ENCODE measurements at regions not wholly inside any gene's neighbourhood (a gene's known extent, or its start where the extent isn't known, plus 50 kb on each side); places are given as distances from the start of the nearest gene placed in this dataset.

DNA sequence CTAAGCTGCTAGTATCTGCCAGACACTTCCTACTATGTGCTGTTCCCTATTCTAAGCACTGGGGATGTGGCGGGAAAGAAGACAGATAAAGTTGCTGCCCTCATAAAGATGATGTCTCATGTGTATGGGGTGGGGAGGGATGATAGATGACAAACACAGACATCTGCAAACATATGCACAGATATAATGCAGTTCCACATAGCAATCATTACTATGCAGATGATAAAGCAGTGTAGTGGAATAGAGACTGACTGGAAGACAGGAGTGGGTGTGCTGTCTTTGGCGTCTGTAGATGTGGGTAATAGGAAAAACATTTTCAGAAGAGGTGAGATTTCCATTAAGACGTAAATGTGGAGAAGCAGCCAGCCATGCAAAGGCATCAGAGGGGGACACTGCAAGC, 243.6 kb downstream of the DPY19L2 start:
- WGBS = 78% methylated on average over 3 of the region's 3 CpGs
- Histone ChIP-seq H3K27me3 (replicated peaks; ENCODE audit: insufficient read depth) (no peaks in the 10 kb centered on the region), H3K4me1 (replicated peaks) (no peaks in the 10 kb centered on the region), H3K9me3 (no peaks in the 10 kb centered on the region), H3K27ac (no peak overlapping the region), H3K36me3 (no peaks in the 10 kb centered on the region), H3K4me3 (no peak overlapping the region)
- intact Hi-C loops (cut with DNase I) = no loop called here
- TF ChIP-seq, protein P1, sequence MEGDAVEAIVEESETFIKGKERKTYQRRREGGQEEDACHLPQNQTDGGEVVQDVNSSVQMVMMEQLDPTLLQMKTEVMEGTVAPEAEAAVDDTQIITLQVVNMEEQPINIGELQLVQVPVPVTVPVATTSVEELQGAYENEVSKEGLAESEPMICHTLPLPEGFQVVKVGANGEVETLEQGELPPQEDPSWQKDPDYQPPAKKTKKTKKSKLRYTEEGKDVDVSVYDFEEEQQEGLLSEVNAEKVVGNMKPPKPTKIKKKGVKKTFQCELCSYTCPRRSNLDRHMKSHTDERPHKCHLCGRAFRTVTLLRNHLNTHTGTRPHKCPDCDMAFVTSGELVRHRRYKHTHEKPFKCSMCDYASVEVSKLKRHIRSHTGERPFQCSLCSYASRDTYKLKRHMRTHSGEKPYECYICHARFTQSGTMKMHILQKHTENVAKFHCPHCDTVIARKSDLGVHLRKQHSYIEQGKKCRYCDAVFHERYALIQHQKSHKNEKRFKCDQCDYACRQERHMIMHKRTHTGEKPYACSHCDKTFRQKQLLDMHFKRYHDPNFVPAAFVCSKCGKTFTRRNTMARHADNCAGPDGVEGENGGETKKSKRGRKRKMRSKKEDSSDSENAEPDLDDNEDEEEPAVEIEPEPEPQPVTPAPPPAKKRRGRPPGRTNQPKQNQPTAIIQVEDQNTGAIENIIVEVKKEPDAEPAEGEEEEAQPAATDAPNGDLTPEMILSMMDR (IDR thresholded peaks at IDR 0.05) = no peak
- TF ChIP-seq POLR2AphosphoS5 (IDR thresholded peaks at IDR 0.05) (no peak), POLR2A (IDR thresholded peaks at IDR 0.05) (no peak)
- no peak for DNase-seq (ENCODE audit: low spot score)

DNA sequence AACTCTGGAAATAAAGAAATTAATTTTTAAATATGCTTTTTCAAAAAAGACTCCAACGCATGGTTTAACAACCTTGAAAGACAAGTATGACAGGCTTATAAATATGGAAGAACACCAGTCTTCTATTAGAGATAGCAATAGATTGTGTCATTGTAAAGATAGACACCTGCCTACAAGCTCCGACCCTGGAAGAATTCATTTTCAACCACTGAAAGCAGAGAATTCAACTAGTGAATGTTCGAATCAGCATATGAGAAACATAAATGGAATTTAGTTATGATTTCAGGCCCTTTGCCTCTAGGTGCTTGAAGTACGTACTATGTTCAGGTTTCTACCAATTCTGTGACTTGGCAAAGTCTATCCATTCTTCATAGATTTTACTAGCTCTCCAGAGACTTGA, 244.5 kb downstream of the DPY19L2 start:
- TF ChIP-seq POLR2A (IDR thresholded peaks at IDR 0.05) (no peak), POLR2AphosphoS5 (IDR thresholded peaks at IDR 0.05) (no peak)
- no peaks in the 10 kb centered on the region for H3K27me3 ChIP-seq (replicated peaks; ENCODE audit: insufficient read depth)
- no peaks in the 10 kb centered on the region for H3K4me1 ChIP-seq (replicated peaks)
- H3K9me3 ChIP-seq = no peaks in the 10 kb centered on the region
- no peak for DNase-seq (ENCODE audit: low spot score)
- H3K4me3 ChIP-seq = no peak overlapping the region
- H3K36me3 ChIP-seq = no peaks in the 10 kb centered on the region
- intact Hi-C loops (cut with DNase I) = no loop called here
- WGBS = 76% methylated on average over 4 of the region's 4 CpGs
- H3K27ac ChIP-seq = no peak overlapping the region

DNA sequence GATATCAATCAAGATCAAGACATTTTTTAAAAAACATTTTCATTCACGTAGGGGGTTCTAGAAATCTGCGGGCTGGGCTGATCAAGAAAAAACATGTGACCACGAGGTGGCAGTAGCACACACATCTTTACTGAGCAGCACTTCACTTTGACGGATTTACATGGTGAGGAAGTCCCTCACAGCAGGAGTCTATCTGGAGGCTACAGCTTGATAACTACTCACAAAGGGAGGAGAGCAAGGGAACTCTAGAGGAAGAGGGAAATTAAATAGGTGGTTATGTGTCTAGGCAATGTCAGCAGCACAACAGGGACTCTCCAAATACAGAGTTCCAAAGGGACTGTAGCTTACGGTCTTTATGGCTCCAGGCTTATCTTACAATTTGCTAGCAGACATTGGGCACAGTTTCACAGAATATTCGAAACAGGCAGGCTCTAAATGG, 248.1 kb downstream of the DPY19L2 start:
- no peaks in the 10 kb centered on the region for H3K27me3 ChIP-seq (replicated peaks; ENCODE audit: insufficient read depth)
- H3K27ac ChIP-seq = no peak overlapping the region
- WGBS = 35% methylated on average over 6 of the region's 6 CpGs
- intact Hi-C loops (cut with DNase I) = no loop called here
- H3K36me3 ChIP-seq = no peaks in the 10 kb centered on the region
- peak; percentile 20 for DNase-seq (ENCODE audit: low spot score)
- no peak overlapping the region for H3K4me3 ChIP-seq
- no peak for TF ChIP-seq POLR2AphosphoS5 (IDR thresholded peaks at IDR 0.05)
- TF ChIP-seq, protein P1 (IDR thresholded peaks at IDR 0.05) = peak in 2 of 4 experiments; percentile 43 to 59
- TF ChIP-seq POLR2A (IDR thresholded peaks at IDR 0.05) = no peak
- H3K9me3 ChIP-seq = no peaks in the 10 kb centered on the region
- H3K4me1 ChIP-seq (replicated peaks) = no peaks in the 10 kb centered on the region

DNA sequence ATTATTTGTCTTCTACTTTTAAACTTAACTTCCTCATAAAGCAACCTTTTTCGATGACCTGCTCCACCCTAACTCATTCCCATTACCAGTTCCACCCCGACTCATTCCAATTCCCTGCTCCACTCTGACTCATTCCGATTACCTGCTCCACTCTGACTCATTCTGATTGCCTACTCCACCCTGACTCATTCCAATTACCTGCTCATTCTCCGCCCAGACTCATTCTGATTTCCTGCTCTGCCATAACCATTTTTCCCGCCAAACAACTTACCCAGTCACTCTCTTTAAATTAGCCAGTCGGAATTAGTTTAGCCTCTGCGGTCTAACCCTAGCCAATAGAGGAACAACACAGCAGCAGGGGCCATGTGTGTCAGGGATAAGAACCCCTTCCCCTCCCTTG, 249.1 kb downstream of the DPY19L2 start:
- TF ChIP-seq POLR2A (IDR thresholded peaks at IDR 0.05) = no peak
- TF ChIP-seq, protein P1 (IDR thresholded peaks at IDR 0.05) = no peak
- no peak for TF ChIP-seq POLR2AphosphoS5 (IDR thresholded peaks at IDR 0.05)
- intact Hi-C loops (cut with DNase I) = no loop called here
- no peak for DNase-seq (ENCODE audit: low spot score)
- no peaks in the 10 kb centered on the region for H3K36me3 ChIP-seq
- H3K4me3 ChIP-seq = no peak overlapping the region
- H3K9me3 ChIP-seq = no peaks in the 10 kb centered on the region
- H3K27ac ChIP-seq = no peak overlapping the region
- H3K4me1 ChIP-seq (replicated peaks) = no peaks in the 10 kb centered on the region
- 94% methylated on average over 7 of the region's 7 CpGs for WGBS
- H3K27me3 ChIP-seq (replicated peaks; ENCODE audit: insufficient read depth) = no peaks in the 10 kb centered on the region

DNA sequence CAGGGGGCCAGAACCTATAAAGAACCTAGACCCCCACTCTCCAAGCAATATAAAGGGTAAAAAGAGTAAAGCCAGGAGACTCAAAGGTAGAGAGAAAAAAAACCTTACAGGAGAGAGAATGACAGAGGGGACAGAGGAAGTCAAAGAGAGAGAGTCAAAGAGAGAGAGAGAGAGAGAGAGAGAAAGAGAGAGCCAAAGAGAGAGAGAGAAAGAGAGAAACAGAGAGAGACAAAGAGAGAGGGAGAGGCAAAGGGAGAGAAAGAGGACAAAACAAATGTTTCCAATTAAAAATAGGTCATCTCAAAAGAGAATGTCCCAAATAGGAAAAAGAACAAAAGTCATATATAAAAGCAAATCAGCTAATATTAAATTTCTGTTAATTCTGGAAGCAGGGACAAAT, 251.5 kb downstream of the DPY19L2 start:
- H3K27me3 ChIP-seq (replicated peaks; ENCODE audit: insufficient read depth) = no peaks in the 10 kb centered on the region
- TF ChIP-seq POLR2A (IDR thresholded peaks at IDR 0.05) = no peak
- TF ChIP-seq, protein P1 (IDR thresholded peaks at IDR 0.05) = no peak
- TF ChIP-seq POLR2AphosphoS5 (IDR thresholded peaks at IDR 0.05) = no peak
- intact Hi-C loops (cut with DNase I) = no loop called here
- H3K4me1 ChIP-seq (replicated peaks) = no peaks in the 10 kb centered on the region
- no peak overlapping the region for H3K4me3 ChIP-seq
- no peak overlapping the region for H3K27ac ChIP-seq
- H3K9me3 ChIP-seq = no peaks in the 10 kb centered on the region
- no peaks in the 10 kb centered on the region for H3K36me3 ChIP-seq
- DNase-seq (ENCODE audit: low spot score) = no peak

All from prostate gland (tissue), 2 donors.